ENCODE measurements at regions not wholly inside any gene's neighbourhood (a gene's known extent, or its start where the extent isn't known, plus 50 kb on each side); places are given as distances from the start of the nearest gene placed in this dataset.

DNA sequence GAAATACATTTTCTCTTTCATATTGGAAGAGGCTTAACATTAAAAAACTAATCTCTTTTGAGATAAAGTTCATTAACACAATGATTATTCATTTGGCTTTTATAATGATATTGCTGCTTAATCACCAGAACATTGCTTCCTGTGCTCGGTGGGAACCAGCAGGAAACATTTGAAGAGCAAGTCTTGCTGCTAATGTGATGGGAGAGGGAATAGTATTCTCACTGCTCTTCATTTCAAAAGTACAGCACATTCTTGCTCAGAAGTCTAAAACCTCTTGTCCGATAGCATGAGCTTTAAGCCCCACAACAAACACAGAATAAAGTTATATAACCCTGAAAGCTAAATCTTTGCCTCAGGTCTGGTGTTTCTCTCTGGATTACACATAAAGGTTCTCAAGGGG is 190.8 kb upstream of the CNTN4 start:
- no peak overlapping the region for H3K9ac ChIP-seq
- no peak for TF ChIP-seq Cebpa-rat (IDR thresholded peaks at IDR 0.05)

DNA sequence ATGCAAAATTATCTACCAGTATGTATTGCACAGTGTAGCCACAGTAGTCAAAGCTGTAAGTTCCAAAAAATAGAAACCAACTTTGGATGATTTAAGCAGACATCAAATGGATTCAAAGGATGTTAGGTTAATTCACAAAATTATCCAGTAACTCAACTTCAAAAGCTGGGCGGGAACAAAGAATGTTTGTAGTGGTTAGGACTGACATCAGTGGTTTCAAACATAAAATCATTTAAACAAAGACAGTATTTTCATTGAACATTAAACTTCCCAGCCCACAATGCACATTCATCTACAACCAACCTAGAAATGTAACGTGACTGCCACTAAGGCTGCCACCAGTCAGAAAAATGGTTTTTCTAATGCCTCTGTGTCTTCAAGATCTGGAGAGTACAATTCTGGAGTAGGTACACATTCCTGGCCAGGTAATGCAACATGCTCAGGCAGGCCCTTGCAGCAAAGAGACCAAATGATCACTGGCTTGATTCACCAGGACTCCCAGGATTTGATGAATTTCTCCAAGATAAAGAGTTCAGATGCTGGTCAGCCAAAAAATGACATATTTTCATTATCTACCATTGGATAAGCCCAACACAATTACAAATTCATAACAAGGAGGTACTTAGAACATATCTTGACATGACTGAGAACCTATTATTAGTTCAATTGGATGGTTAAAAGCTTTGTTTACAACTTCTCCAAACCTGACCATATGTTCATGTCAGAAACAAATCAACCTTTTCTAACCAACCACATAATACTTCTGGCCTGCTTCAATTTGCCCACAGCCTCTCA is 189.8 kb upstream of the CNTN4 start:
- Histone ChIP-seq H3K4me1 (no peaks in the 10 kb centered on the region), H3K4me2 (no peak overlapping the region), H3K27ac (no peak overlapping the region), H4K20me1 (no peaks in the 10 kb centered on the region), H3K9me3 (no peaks in the 10 kb centered on the region), H3K36me3 (no peaks in the 10 kb centered on the region), H3K27me3 (no peaks in the 10 kb centered on the region), H3K4me3 (no peak overlapping the region), H3K9ac (no peak overlapping the region)
- TF ChIP-seq Cebpa-rat (IDR thresholded peaks at IDR 0.05): no peak

More for the DNA sequence above, 190.8 kb upstream of the CNTN4 start:
- Histone ChIP-seq H3K4me2 (no peak overlapping the region), H3K27me3 (no peaks in the 10 kb centered on the region), H3K9me3 (no peaks in the 10 kb centered on the region), H3K36me3 (no peaks in the 10 kb centered on the region), H3K27ac (no peak overlapping the region), H3K4me1 (no peaks in the 10 kb centered on the region), H4K20me1 (no peaks in the 10 kb centered on the region), H3K4me3 (no peak overlapping the region)

DNA sequence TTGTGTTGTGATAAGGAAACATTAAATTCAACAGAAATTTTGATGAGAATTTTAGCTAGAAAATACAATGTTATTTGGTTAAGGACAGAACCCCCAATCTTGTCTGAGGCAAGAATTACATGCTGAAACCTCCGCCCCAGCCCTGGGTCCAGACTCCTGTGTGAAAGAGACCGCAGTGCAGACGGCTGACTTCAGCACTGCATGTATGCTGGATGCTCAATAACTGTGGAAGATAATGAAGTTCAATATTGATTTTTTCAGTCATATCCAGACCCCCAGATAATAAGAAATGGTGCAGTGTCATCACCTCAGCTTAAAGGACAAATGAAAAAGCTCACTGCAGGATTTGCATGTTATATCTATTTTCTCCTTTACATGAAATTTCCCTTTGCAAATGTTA is 188.3 kb upstream of the CNTN4 start:
- Histone ChIP-seq H3K9ac (no peak overlapping the region), H3K27ac (no peak overlapping the region), H3K4me1 (no peaks in the 10 kb centered on the region), H3K9me3 (no peaks in the 10 kb centered on the region), H4K20me1 (no peaks in the 10 kb centered on the region), H3K36me3 (no peaks in the 10 kb centered on the region), H3K4me3 (no peak overlapping the region), H3K4me2 (no peak overlapping the region), H3K27me3 (no peaks in the 10 kb centered on the region)
- TF ChIP-seq Cebpa-rat (IDR thresholded peaks at IDR 0.05): no peak

DNA sequence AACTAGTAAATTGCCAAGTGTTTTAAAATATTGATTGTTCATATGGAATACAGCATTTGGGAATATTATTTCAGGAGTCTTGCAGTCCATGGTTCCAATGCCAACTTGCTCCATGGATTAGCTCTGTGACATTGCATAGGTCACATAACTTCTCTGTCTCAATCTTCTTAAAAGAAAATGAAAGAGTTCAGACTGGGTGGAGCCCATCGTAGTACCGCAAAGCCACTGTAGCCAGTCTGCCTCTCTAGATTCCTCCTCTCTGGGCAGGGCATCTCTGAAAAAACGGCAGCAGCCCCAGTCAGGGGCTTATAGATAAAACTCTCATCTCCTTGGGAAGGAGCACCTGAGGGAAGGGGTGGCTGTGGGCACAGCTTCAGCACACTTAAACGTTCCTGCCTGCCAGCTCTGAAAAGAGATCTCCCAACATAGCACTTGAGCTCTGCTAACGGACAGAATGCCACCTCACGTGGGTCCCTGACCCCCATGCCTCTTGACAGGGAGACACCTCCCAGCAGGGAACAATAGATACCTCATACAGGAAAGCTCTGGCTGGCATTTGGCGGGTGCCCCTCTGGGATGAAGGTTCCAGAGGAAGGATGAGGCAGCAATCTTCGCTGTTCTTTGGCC is 168.8 kb upstream of the CNTN4 start:
- Histone ChIP-seq H3K9me3 (no peaks in the 10 kb centered on the region; the same call in 1 of the 2 replicates), H3K9ac (no peak overlapping the region), H3K27me3 (no peaks in the 10 kb centered on the region), H3K4me3 (no peak overlapping the region), H3K4me2 (no peak overlapping the region), H3K27ac (no peak overlapping the region), H3K4me1 (no peaks in the 10 kb centered on the region), H4K20me1 (no peaks in the 10 kb centered on the region), H3K36me3 (no peaks in the 10 kb centered on the region)
- no peak for TF ChIP-seq Cebpa-rat (IDR thresholded peaks at IDR 0.05)

DNA sequence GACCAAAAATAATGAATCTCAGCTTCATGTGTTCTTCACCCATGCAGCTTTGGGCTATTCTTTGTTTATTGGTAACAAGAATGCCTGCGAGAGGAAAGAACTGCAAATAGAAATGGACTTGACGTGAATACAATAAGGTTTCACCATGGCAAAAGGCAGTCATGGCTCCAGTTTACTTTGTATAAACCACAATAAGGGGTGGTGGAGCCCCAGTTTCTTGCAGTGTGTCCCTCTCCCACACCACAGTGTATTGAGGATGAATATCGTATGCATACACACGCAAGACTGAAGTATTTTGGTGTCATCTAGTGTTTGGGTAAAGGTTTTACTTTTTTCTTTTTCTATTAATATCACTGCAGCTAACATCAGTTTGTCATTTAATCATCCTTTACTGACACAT is 159.7 kb upstream of the CNTN4 start:
- H4K20me1 ChIP-seq: no peaks in the 10 kb centered on the region
- H3K4me1 ChIP-seq: no peaks in the 10 kb centered on the region
- H3K9ac ChIP-seq: no peak overlapping the region
- no peak overlapping the region for H3K4me2 ChIP-seq
- no peak overlapping the region for H3K4me3 ChIP-seq
- H3K36me3 ChIP-seq: no peaks in the 10 kb centered on the region
- no peak overlapping the region for H3K27ac ChIP-seq
- H3K9me3 ChIP-seq: no peaks in the 10 kb centered on the region
- H3K27me3 ChIP-seq: no peaks in the 10 kb centered on the region
- TF ChIP-seq Cebpa-rat (IDR thresholded peaks at IDR 0.05): no peak

DNA sequence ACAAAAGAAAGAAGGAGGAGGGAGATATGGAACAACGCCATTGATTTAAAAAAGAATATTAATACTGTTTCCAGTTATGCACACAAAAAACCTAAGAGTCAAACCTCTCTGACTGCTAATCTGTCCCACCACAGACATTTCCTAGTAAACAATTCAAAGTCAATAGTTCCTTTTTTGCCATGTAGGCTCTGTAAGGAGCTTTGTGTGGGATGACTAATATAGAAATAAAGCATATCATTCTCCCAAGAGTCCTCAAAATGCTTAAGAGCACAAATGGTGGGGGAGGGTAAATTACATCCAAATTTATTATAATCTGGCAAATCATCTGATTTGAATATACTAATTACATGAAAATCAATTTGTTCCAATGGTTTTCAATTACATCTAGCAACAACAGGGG is 155.9 kb upstream of the CNTN4 start:
- Histone ChIP-seq H3K27ac (no peak overlapping the region), H3K9me3 (no peaks in the 10 kb centered on the region), H3K4me3 (no peak overlapping the region), H3K36me3 (no peaks in the 10 kb centered on the region), H4K20me1 (no peaks in the 10 kb centered on the region), H3K9ac (no peak overlapping the region), H3K27me3 (no peaks in the 10 kb centered on the region), H3K4me2 (no peak overlapping the region), H3K4me1 (no peaks in the 10 kb centered on the region)
- TF ChIP-seq Cebpa-rat (IDR thresholded peaks at IDR 0.05): no peak

DNA sequence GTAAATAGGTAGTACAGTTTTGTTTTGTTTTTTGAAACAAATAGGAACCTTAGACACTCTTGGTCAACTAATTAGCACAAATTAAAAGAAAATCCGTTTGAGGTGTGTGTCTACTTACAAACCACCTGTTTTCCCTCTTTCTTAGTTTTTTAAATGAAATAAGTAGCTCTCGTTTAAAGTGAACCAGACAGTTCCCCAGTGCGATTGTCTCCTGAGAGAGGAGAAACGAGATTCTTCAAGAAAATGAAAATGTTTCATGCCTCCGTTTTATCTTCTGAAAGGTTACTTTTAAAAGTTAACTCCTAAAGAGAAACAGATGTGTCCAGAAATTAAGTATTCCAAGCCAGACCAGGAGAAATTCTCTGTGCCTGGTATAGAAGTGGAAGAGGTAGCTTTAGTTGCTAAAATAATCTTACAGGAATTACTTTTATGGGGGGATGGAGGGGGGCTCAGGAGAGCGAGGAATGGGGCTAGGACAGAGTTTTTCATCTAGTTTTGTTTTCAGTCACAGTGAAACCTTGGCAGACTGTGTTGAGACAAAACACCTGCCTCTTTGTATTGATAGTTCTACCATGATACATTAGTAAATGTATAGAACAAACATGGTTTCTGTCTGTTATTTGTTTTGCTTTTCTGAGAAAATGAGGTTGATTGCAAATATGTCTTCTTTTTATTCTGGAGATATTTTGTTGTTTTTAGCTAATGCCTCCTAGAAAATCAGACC is 155.1 kb upstream of the CNTN4 start:
- no peak overlapping the region for H3K27ac ChIP-seq
- H4K20me1 ChIP-seq: no peaks in the 10 kb centered on the region
- H3K27me3 ChIP-seq: no peaks in the 10 kb centered on the region
- TF ChIP-seq Cebpa-rat (IDR thresholded peaks at IDR 0.05): no peak
- H3K4me2 ChIP-seq: no peak overlapping the region
- H3K9ac ChIP-seq: no peak overlapping the region
- H3K36me3 ChIP-seq: no peaks in the 10 kb centered on the region
- H3K4me3 ChIP-seq: no peak overlapping the region
- H3K4me1 ChIP-seq: no peaks in the 10 kb centered on the region
- no peaks in the 10 kb centered on the region for H3K9me3 ChIP-seq

DNA sequence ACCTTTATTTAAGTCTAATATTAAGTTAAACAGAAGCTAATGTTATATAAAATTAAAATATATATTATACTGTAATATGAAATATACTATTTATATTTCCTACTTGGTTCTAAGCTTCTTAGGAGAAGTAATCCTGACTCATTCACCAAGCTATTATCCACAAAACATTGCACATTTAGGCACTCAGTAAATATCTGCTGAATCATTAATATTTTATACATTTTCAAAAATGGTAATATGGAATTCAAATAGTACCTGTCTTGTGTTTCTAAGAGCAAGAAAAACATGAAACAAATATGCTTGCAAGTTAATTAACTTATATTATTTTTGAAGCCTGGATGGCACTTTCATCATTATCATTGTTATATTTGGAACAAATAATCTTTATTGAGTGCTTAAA is 153.0 kb upstream of the CNTN4 start:
- no peak for TF ChIP-seq Cebpa-rat (IDR thresholded peaks at IDR 0.05)

DNA sequence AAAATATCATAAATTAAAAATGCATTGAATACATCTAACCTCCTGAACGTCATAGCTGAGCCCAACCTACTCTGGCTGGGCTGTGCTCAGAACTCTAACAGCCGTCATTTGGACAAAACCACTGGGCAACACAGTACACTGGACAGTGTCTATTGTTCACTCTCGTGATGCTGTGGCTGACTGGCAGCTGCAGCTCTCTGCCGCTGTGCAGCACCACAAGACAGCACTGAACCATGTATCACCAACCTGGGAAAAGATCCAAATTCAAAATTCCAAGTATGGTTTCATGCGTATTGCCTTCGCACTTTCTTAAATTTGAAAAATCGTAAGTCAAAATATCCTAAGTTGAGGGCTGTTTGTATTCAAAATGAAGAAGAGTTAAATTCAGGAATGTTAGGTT is 145.1 kb upstream of the CNTN4 start:
- H3K9me3 ChIP-seq: no peaks in the 10 kb centered on the region
- H3K4me1 ChIP-seq: no peaks in the 10 kb centered on the region
- no peak overlapping the region for H3K4me3 ChIP-seq
- no peak overlapping the region for H3K27ac ChIP-seq
- no peak for TF ChIP-seq Cebpa-rat (IDR thresholded peaks at IDR 0.05)
- H3K4me2 ChIP-seq: no peak overlapping the region
- no peak overlapping the region for H3K9ac ChIP-seq
- H3K36me3 ChIP-seq: no peaks in the 10 kb centered on the region
- H4K20me1 ChIP-seq: no peaks in the 10 kb centered on the region
- H3K27me3 ChIP-seq: no peaks in the 10 kb centered on the region

More for the DNA sequence above, 153.0 kb upstream of the CNTN4 start:
- H3K4me1 ChIP-seq: no peaks in the 10 kb centered on the region
- H3K4me2 ChIP-seq: no peak overlapping the region
- H3K27me3 ChIP-seq: no peaks in the 10 kb centered on the region
- H3K9me3 ChIP-seq: no peaks in the 10 kb centered on the region
- no peak overlapping the region for H3K9ac ChIP-seq
- no peak overlapping the region for H3K27ac ChIP-seq
- no peak overlapping the region for H3K4me3 ChIP-seq
- H3K36me3 ChIP-seq: no peaks in the 10 kb centered on the region
- H4K20me1 ChIP-seq: no peaks in the 10 kb centered on the region

DNA sequence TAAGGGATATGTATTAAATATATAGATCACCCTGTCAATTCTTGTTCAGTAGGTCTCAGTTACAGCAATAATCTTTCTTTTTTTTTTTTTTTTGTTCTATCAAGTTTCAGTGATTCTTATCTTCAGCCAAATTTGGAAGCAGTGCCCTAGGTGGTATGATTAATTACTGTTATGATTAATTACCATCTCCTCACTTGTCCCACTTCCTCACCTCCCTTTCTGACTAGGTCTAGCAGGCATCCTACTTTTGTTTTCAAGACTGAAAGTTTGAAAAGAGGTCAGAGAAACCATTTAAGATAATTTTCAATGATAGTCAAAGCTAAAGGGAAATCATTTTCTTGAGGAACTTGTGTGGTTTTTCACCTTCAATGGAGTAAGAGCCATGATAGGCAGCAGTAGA is 144.0 kb upstream of the CNTN4 start:
- Histone ChIP-seq H4K20me1 (no peaks in the 10 kb centered on the region), H3K4me3 (no peak overlapping the region), H3K4me2 (no peak overlapping the region), H3K4me1 (no peaks in the 10 kb centered on the region), H3K27ac (no peak overlapping the region), H3K9ac (no peak overlapping the region), H3K36me3 (no peaks in the 10 kb centered on the region), H3K9me3 (no peaks in the 10 kb centered on the region), H3K27me3 (no peaks in the 10 kb centered on the region)
- TF ChIP-seq Cebpa-rat (IDR thresholded peaks at IDR 0.05): no peak
